ENCODE measurements at regions not wholly inside any gene's neighbourhood (a gene's known extent, or its start where the extent isn't known, plus 50 kb on each side); places are given as distances from the start of the nearest gene placed in this dataset.

DNA sequence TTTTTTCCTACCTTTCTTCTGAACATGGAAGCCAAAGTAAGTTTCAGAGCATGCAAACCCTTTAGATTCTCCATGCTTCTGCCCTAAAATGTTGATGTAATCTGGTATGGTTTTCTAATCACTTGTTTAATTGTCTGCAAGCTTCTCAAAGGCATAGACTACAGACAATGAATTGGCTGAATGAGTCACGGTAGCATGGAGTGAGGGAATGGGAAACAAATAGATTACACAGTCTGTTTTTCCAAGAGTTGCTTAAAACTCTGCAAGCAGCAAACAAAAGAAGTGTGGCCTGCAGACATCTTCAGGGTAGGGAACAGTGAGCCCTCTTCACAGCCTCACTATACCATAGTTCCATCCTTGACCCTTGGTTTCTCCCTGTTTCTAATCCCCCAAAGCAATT, 326.0 kb downstream of the BARHL2 start:
- TF ChIP-seq, protein P1, sequence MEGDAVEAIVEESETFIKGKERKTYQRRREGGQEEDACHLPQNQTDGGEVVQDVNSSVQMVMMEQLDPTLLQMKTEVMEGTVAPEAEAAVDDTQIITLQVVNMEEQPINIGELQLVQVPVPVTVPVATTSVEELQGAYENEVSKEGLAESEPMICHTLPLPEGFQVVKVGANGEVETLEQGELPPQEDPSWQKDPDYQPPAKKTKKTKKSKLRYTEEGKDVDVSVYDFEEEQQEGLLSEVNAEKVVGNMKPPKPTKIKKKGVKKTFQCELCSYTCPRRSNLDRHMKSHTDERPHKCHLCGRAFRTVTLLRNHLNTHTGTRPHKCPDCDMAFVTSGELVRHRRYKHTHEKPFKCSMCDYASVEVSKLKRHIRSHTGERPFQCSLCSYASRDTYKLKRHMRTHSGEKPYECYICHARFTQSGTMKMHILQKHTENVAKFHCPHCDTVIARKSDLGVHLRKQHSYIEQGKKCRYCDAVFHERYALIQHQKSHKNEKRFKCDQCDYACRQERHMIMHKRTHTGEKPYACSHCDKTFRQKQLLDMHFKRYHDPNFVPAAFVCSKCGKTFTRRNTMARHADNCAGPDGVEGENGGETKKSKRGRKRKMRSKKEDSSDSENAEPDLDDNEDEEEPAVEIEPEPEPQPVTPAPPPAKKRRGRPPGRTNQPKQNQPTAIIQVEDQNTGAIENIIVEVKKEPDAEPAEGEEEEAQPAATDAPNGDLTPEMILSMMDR (IDR thresholded peaks at IDR 0.05), result no peak
- no peak for TF ChIP-seq POLR2A (IDR thresholded peaks at IDR 0.05)
